Gastrocnemius medialis (tissue), 4 donors: ENCODE measurements at regions not wholly inside any gene's neighbourhood (a gene's known extent, or its start where the extent isn't known, plus 50 kb on each side); places are given as distances from the start of the nearest gene placed in this dataset.

Source experiments
- POLR2A ChIP-seq, 2 donors: fragments of 450-650 bp; IDR thresholded peaks; one replicate each; pipeline ENCODE4 v1.6.1; 2017; ENCODE audit warnings: antibody characterized with exemption in 2 of 2, mild to moderate bottlenecking in 2 of 2, moderate library complexity in 2 of 2
- TF ChIP-seq, protein P1 (sequence below), 5 experiments: fragments of 450-650 bp in 3 of 5; fragments of 200-600 bp in 2 of 5; sonication (generic) in 2 of 5; IDR thresholded peaks in 4 of 5; conservative IDR thresholded peaks in 1 of 5; 1 replicate in 4 of 5; 2 replicates in 1 of 5; pipeline ENCODE4 v1.5.1; 2016 to 2019; ENCODE audit warnings: antibody characterized with exemption in 5 of 5, mild to moderate bottlenecking in 3 of 5, moderate library complexity in 3 of 5

- no peak for TF ChIP-seq POLR2A (IDR thresholded peaks at IDR 0.05)
- TF ChIP-seq, protein P1, sequence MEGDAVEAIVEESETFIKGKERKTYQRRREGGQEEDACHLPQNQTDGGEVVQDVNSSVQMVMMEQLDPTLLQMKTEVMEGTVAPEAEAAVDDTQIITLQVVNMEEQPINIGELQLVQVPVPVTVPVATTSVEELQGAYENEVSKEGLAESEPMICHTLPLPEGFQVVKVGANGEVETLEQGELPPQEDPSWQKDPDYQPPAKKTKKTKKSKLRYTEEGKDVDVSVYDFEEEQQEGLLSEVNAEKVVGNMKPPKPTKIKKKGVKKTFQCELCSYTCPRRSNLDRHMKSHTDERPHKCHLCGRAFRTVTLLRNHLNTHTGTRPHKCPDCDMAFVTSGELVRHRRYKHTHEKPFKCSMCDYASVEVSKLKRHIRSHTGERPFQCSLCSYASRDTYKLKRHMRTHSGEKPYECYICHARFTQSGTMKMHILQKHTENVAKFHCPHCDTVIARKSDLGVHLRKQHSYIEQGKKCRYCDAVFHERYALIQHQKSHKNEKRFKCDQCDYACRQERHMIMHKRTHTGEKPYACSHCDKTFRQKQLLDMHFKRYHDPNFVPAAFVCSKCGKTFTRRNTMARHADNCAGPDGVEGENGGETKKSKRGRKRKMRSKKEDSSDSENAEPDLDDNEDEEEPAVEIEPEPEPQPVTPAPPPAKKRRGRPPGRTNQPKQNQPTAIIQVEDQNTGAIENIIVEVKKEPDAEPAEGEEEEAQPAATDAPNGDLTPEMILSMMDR (IDR thresholded peaks at IDR 0.05 in 4 of 5, conservative IDR thresholded peaks at IDR 0.05 in 1 of 5), result no peak
Observed at GRCh38 chr9:26566141-26566540, 326.5 kb downstream of the CAAP1 start.
